Neural progenitor cell (in vitro differentiated cells): ENCODE measurements at regions not wholly inside any gene's neighbourhood (a gene's known extent, or its start where the extent isn't known, plus 50 kb on each side); places are given as distances from the start of the nearest gene placed in this dataset.

Experiments
- DNase-seq: peaks from one replicate; pipeline ENCODE4 v3.0.0-alpha.2; 2016; ENCODE audit warnings: low spot score
- H2AFZ ChIP-seq: fragments of 200-600 bp; sonication (generic); replicated peaks from 2 replicates; pipeline ENCODE4 v1.6.1; 2016; ENCODE audit warnings: antibody characterized with exemption
- H3F3A ChIP-seq: fragments of 200-600 bp; sonication (generic); 2 replicates; pipeline ENCODE4 v1.6.1; 2016; ENCODE audit warnings: antibody characterized with exemption, low read depth
- H3K27ac ChIP-seq: fragments of 200-600 bp; sonication (generic); 2 replicates; pipeline ENCODE4 v1.5.1; 2016; ENCODE audit warnings: mild to moderate bottlenecking
- H3K27me3 ChIP-seq: fragments of 200-600 bp; sonication (generic); 2 replicates; pipeline ENCODE4 v1.6.1; 2016; ENCODE audit warnings: mild to moderate bottlenecking, moderate library complexity
- H3K36me3 ChIP-seq: fragments of 200-600 bp; sonication (generic); 2 replicates; pipeline ENCODE4 v1.5.1; 2016
- H3K4me1 ChIP-seq: fragments of 200-600 bp; sonication (generic); 2 replicates; pipeline ENCODE4 v1.6.1; 2016; ENCODE audit warnings: mixed run types
- H3K4me2 ChIP-seq: fragments of 200-600 bp; sonication (generic); 2 replicates; pipeline ENCODE4 v1.6.1; 2016
- H3K4me3 ChIP-seq: fragments of 200-600 bp; sonication (generic); 2 replicates; pipeline ENCODE4 v1.5.1; 2016
- H3K79me2 ChIP-seq: fragments of 200-600 bp; sonication (generic); 2 replicates; pipeline ENCODE4 v1.6.1; 2016; ENCODE audit warnings: low read depth
- H3K9ac ChIP-seq: fragments of 200-600 bp; sonication (generic); 2 replicates; pipeline ENCODE4 v1.6.1; 2016
- H3K9me3 ChIP-seq: fragments of 200-600 bp; sonication (generic); 2 replicates; pipeline ENCODE4 v1.5.1; 2016; ENCODE audit warnings: low read depth
- H4K20me1 ChIP-seq: fragments of 200-600 bp; sonication (generic); 2 replicates; pipeline ENCODE4 v1.6.1; 2016; ENCODE audit warnings: low read depth
- H3K27ac Mint-ChIP-seq: 3 replicates; pipeline ENCODE4 v1.8.0; 2021; ENCODE audit warnings: mixed read lengths
- H3K27me3 Mint-ChIP-seq: 2 replicates; pipeline ENCODE4 v1.8.0; 2022; ENCODE audit warnings: low read depth, mild to moderate bottlenecking, inconsistent platforms, moderate library complexity, mixed read lengths; ENCODE audit not compliant: insufficient read depth
- H3K36me3 Mint-ChIP-seq: 3 replicates; pipeline ENCODE4 v1.8.0; 2021; ENCODE audit warnings: mixed read lengths
- H3K4me1 Mint-ChIP-seq: 3 replicates; pipeline ENCODE4 v1.8.0; 2021; ENCODE audit warnings: mixed read lengths
- H3K4me3 Mint-ChIP-seq: 3 replicates; pipeline ENCODE4 v1.8.0; 2021; ENCODE audit warnings: mild to moderate bottlenecking, moderate library complexity, mixed read lengths
- H3K9me3 Mint-ChIP-seq: 3 replicates; pipeline ENCODE4 v1.8.0; 2020; ENCODE audit warnings: mixed read lengths
- CTCF ChIP-seq: fragments of 200-600 bp; sonication (generic); IDR thresholded peaks from 2 replicates; pipeline ENCODE4 v1.5.1; 2017; ENCODE audit warnings: antibody characterized with exemption, mild to moderate bottlenecking
- EZH2 ChIP-seq: fragments of 200-600 bp; sonication (generic); IDR thresholded peaks from 2 replicates; pipeline ENCODE4 v1.6.1; 2017; ENCODE audit warnings: antibody characterized with exemption, mild to moderate bottlenecking, moderate library complexity
- EZH2phosphoT487 ChIP-seq: fragments of 200-600 bp; sonication (generic); IDR thresholded peaks from 2 replicates; pipeline ENCODE4 v1.6.1; 2017; ENCODE audit warnings: antibody characterized with exemption

- Mint-ChIP-seq H3K9me3 (peaks cover 3% of the 10 kb centered on the region), H3K4me1 (no peaks in the 10 kb centered on the region), H3K27me3 (no peaks in the 10 kb centered on the region), H3K36me3 (no peaks in the 10 kb centered on the region), H3K4me3 (no peak overlapping the region), H3K27ac (no peak overlapping the region)
- H3K4me2 ChIP-seq = no peak overlapping the region
- H3K9me3 ChIP-seq = no peaks in the 10 kb centered on the region
- no peak for DNase-seq
- no peak overlapping the region for H3K9ac ChIP-seq
- H4K20me1 ChIP-seq = no peaks in the 10 kb centered on the region
- no peaks in the 10 kb centered on the region for H3K36me3 ChIP-seq
- H3K4me3 ChIP-seq = no peak overlapping the region
- H2AFZ ChIP-seq = no peak overlapping the region
- no peaks in the 10 kb centered on the region for H3K27me3 ChIP-seq
- TF ChIP-seq CTCF = no peak
- TF ChIP-seq EZH2 = no peak
- TF ChIP-seq EZH2phosphoT487 = no peak
- no peaks in the 10 kb centered on the region for H3K4me1 ChIP-seq
- no peak overlapping the region for H3K27ac ChIP-seq
- no peaks in the 10 kb centered on the region for H3F3A ChIP-seq
- no peaks in the 10 kb centered on the region for H3K79me2 ChIP-seq
Measured at GRCh38 chr2:208556983-208557484, 150.4 kb downstream of the PTH2R start.

- no peak overlapping the region for H3K27ac ChIP-seq
- no peak for TF ChIP-seq CTCF
- no peak for TF ChIP-seq EZH2
- TF ChIP-seq EZH2phosphoT487 = no peak
- no peak overlapping the region for H3K4me3 ChIP-seq
- H3K79me2 ChIP-seq = no peaks in the 10 kb centered on the region
- no peaks in the 10 kb centered on the region for H3K9me3 ChIP-seq
- no peaks in the 10 kb centered on the region for H3F3A ChIP-seq
- H4K20me1 ChIP-seq = no peaks in the 10 kb centered on the region
- H3K9me3 Mint-ChIP-seq = peaks cover 4% of the 10 kb centered on the region
- H3K4me1 ChIP-seq = no peaks in the 10 kb centered on the region
- no peak overlapping the region for H3K27ac Mint-ChIP-seq
- no peak overlapping the region for H3K4me3 Mint-ChIP-seq
- H2AFZ ChIP-seq = no peak overlapping the region
- no peaks in the 10 kb centered on the region for H3K4me1 Mint-ChIP-seq
- H3K4me2 ChIP-seq = no peak overlapping the region
- H3K36me3 ChIP-seq = no peaks in the 10 kb centered on the region
- peaks cover 3% of the 10 kb centered on the region for H3K27me3 Mint-ChIP-seq
- H3K9ac ChIP-seq = no peak overlapping the region
- H3K36me3 Mint-ChIP-seq = no peaks in the 10 kb centered on the region
- H3K27me3 ChIP-seq = no peaks in the 10 kb centered on the region
- DNase-seq = no peak
Measured at GRCh38 chr2:208565690-208566416, 159.3 kb downstream of the PTH2R start.

GRCh38 chr2:208568203-208568602 lies 161.6 kb downstream of the PTH2R start:
- no peak for TF ChIP-seq EZH2phosphoT487
- no peak for TF ChIP-seq EZH2
- TF ChIP-seq CTCF = no peak
- H3K9me3 Mint-ChIP-seq = no peaks in the 10 kb centered on the region
- no peaks in the 10 kb centered on the region for H3K36me3 Mint-ChIP-seq
- peaks cover 3% of the 10 kb centered on the region for H3K27me3 Mint-ChIP-seq
- Histone ChIP-seq H3K9me3 (no peaks in the 10 kb centered on the region), H3K27ac (no peak overlapping the region), H4K20me1 (no peaks in the 10 kb centered on the region), H3K4me1 (no peaks in the 10 kb centered on the region), H3K36me3 (no peaks in the 10 kb centered on the region), H2AFZ (no peak overlapping the region), H3K4me3 (no peak overlapping the region), H3K4me2 (no peak overlapping the region), H3F3A (no peaks in the 10 kb centered on the region), H3K79me2 (no peaks in the 10 kb centered on the region), H3K9ac (no peak overlapping the region), H3K27me3 (no peaks in the 10 kb centered on the region)
- H3K4me1 Mint-ChIP-seq = no peaks in the 10 kb centered on the region
- no peak overlapping the region for H3K27ac Mint-ChIP-seq
- no peak overlapping the region for H3K4me3 Mint-ChIP-seq
- no peak for DNase-seq
